Muscle of leg (tissue), 3 donors: ENCODE measurements at regions not wholly inside any gene's neighbourhood (a gene's known extent, or its start where the extent isn't known, plus 50 kb on each side); places are given as distances from the start of the nearest gene placed in this dataset.

Source experiments
- DNase-seq: peaks from one replicate; pipeline ENCODE4 v3.0.0; 2013
- H3K27ac ChIP-seq: one replicate; pipeline ENCODE4 v1.5.1; 2013; ENCODE audit warnings: mild to moderate bottlenecking, low read length, control low read depth
- H3K27me3 ChIP-seq: one replicate; pipeline ENCODE4 v1.6.1; 2013; ENCODE audit warnings: low read length; ENCODE audit not compliant: control insufficient read depth, insufficient read depth
- H3K36me3 ChIP-seq: one replicate; pipeline ENCODE4 v1.6.1; 2013; ENCODE audit warnings: low read length; ENCODE audit not compliant: control insufficient read depth, insufficient read depth
- H3K4me1 ChIP-seq: one replicate; pipeline ENCODE4 v1.6.1; 2013; ENCODE audit warnings: low read length; ENCODE audit not compliant: control insufficient read depth, insufficient read depth
- H3K4me3 ChIP-seq: one replicate; pipeline ENCODE4 v1.5.1; 2013; ENCODE audit warnings: low read length, control low read depth
- H3K9me3 ChIP-seq: replicated peaks from 2 replicates; pipeline ENCODE4 v1.6.1; 2013; ENCODE audit warnings: low read depth, low read length; ENCODE audit not compliant: control insufficient read depth
- WGBS: methylation state at CpG from one replicate; pipeline ENCODE4 v1.1.5; 2013; ENCODE audit warnings: missing lambda C conversion rate; ENCODE audit not compliant: insufficient coverage; 5-methylcytosine and 5-hydroxymethylcytosine counted together

GRCh38 chr11:23494981-23495380 lies 634.7 kb upstream of the CCDC179 start:
- DNase-seq: no peak
- no CpG with 5 or more reads among the region's 2 CpGs for WGBS
- Histone ChIP-seq H3K27me3 (no peaks in the 10 kb centered on the region), H3K27ac (no peak overlapping the region), H3K9me3 (no peaks in the 10 kb centered on the region), H3K36me3 (no peaks in the 10 kb centered on the region), H3K4me3 (no peak overlapping the region), H3K4me1 (no peaks in the 10 kb centered on the region)

- Histone ChIP-seq H3K9me3 (no peaks in the 10 kb centered on the region), H3K4me1 (no peaks in the 10 kb centered on the region), H3K36me3 (no peaks in the 10 kb centered on the region), H3K4me3 (no peak overlapping the region), H3K27me3 (no peaks in the 10 kb centered on the region), H3K27ac (no peak overlapping the region)
- no CpG with 5 or more reads among the region's 6 CpGs for WGBS
- DNase-seq: no peak
Observed at GRCh38 chr11:23496340-23496739, 636.1 kb upstream of the CCDC179 start.

GRCh38 chr11:23497040-23497439 lies 636.8 kb upstream of the CCDC179 start:
- no peak overlapping the region for H3K27ac ChIP-seq
- no peaks in the 10 kb centered on the region for H3K27me3 ChIP-seq
- no CpG with 5 or more reads among the region's 1 CpG for WGBS
- H3K9me3 ChIP-seq: no peaks in the 10 kb centered on the region
- DNase-seq: no peak
- H3K4me3 ChIP-seq: no peak overlapping the region
- H3K36me3 ChIP-seq: no peaks in the 10 kb centered on the region
- no peaks in the 10 kb centered on the region for H3K4me1 ChIP-seq

GRCh38 chr11:23502389-23502788 lies 642.1 kb upstream of the CCDC179 start:
- no CpG with 5 or more reads among the region's 3 CpGs for WGBS

GRCh38 chr11:23502826-23503225 lies 642.6 kb upstream of the CCDC179 start:
- no peaks in the 10 kb centered on the region for H3K36me3 ChIP-seq
- WGBS: no CpG with 5 or more reads among the region's 1 CpG

More at GRCh38 chr11:23502389-23502788, 642.1 kb upstream of the CCDC179 start:
- Histone ChIP-seq H3K27me3 (no peaks in the 10 kb centered on the region), H3K9me3 (no peaks in the 10 kb centered on the region), H3K4me1 (no peaks in the 10 kb centered on the region), H3K36me3 (no peaks in the 10 kb centered on the region), H3K27ac (no peak overlapping the region), H3K4me3 (no peak overlapping the region)
- DNase-seq: no peak

GRCh38 chr11:23509023-23509422 lies 648.7 kb upstream of the CCDC179 start:
- Histone ChIP-seq H3K4me3 (no peak overlapping the region), H3K27ac (no peak overlapping the region), H3K27me3 (no peaks in the 10 kb centered on the region), H3K4me1 (no peaks in the 10 kb centered on the region), H3K36me3 (no peaks in the 10 kb centered on the region), H3K9me3 (no peaks in the 10 kb centered on the region)
- DNase-seq: no peak

More at GRCh38 chr11:23502826-23503225, 642.6 kb upstream of the CCDC179 start:
- Histone ChIP-seq H3K4me3 (no peak overlapping the region), H3K4me1 (no peaks in the 10 kb centered on the region), H3K9me3 (no peaks in the 10 kb centered on the region), H3K27ac (no peak overlapping the region), H3K27me3 (no peaks in the 10 kb centered on the region)
- DNase-seq: no peak

GRCh38 chr11:23509821-23510220 lies 649.5 kb upstream of the CCDC179 start:
- Histone ChIP-seq H3K27me3 (no peaks in the 10 kb centered on the region), H3K4me1 (no peaks in the 10 kb centered on the region), H3K9me3 (no peaks in the 10 kb centered on the region), H3K27ac (no peak overlapping the region), H3K36me3 (no peaks in the 10 kb centered on the region), H3K4me3 (no peak overlapping the region)
- DNase-seq: no peak
- no CpG with 5 or more reads among the region's 2 CpGs for WGBS

GRCh38 chr11:23519194-23519593 lies 658.9 kb upstream of the CCDC179 start:
- Histone ChIP-seq H3K9me3 (no peaks in the 10 kb centered on the region), H3K36me3 (no peaks in the 10 kb centered on the region), H3K27ac (no peak overlapping the region), H3K4me3 (no peak overlapping the region), H3K27me3 (no peaks in the 10 kb centered on the region), H3K4me1 (no peaks in the 10 kb centered on the region)
- WGBS: 44% methylated on average over 1 of the region's 2 CpGs
- DNase-seq: no peak

- no peak overlapping the region for H3K4me3 ChIP-seq
- WGBS: 91% methylated on average over 8 of the region's 11 CpGs
Observed at GRCh38 chr11:23520226-23520960, 660.1 kb upstream of the CCDC179 start.

GRCh38 chr11:23536907-23537306 lies 676.6 kb upstream of the CCDC179 start:
- no peak overlapping the region for H3K4me3 ChIP-seq
- WGBS: 95% methylated on average over 2 of the region's 4 CpGs
- H3K27ac ChIP-seq: no peak overlapping the region
- no peaks in the 10 kb centered on the region for H3K9me3 ChIP-seq
- H3K27me3 ChIP-seq: no peaks in the 10 kb centered on the region
- no peak for DNase-seq
- H3K36me3 ChIP-seq: no peaks in the 10 kb centered on the region
- H3K4me1 ChIP-seq: no peaks in the 10 kb centered on the region

More at GRCh38 chr11:23520226-23520960, 660.1 kb upstream of the CCDC179 start:
- Histone ChIP-seq H3K27me3 (no peaks in the 10 kb centered on the region), H3K9me3 (no peaks in the 10 kb centered on the region), H3K4me1 (no peaks in the 10 kb centered on the region), H3K36me3 (no peaks in the 10 kb centered on the region), H3K27ac (no peak overlapping the region)
- no peak for DNase-seq

GRCh38 chr11:23539556-23539955 lies 679.3 kb upstream of the CCDC179 start:
- no peak overlapping the region for H3K4me3 ChIP-seq
- no peaks in the 10 kb centered on the region for H3K36me3 ChIP-seq
- H3K4me1 ChIP-seq: no peaks in the 10 kb centered on the region
- no peaks in the 10 kb centered on the region for H3K9me3 ChIP-seq
- DNase-seq: no peak
- no peaks in the 10 kb centered on the region for H3K27me3 ChIP-seq
- H3K27ac ChIP-seq: no peak overlapping the region
- no CpG with 5 or more reads among the region's 5 CpGs for WGBS
